ENCODE measurements at regions not wholly inside any gene's neighbourhood (a gene's known extent, or its start where the extent isn't known, plus 50 kb on each side); places are given as distances from the start of the nearest gene placed in this dataset.
"Not testable (repeated sequence)": the region's sequence is repeated elsewhere in the genome, so short reads cannot be mapped to it uniquely, and the experiment has no call there.

- DNase-seq: no peak
Observed at GRCh38 chr3:6248528-6248927, 612.4 kb upstream of the GRM7 start.

- DNase-seq: no peak
Observed at GRCh38 chr3:6249679-6250078, 611.2 kb upstream of the GRM7 start.

- peak in 1 of 2 donors; percentile 1 for DNase-seq
Observed at GRCh38 chr3:6250167-6250566, 610.7 kb upstream of the GRM7 start.

- DNase-seq: no peak
Observed at GRCh38 chr3:6251612-6252400, 609.1 kb upstream of the GRM7 start.

GRCh38 chr3:6254490-6254889 is 606.4 kb upstream of the GRM7 start:
- DNase-seq: no peak

- no peak for DNase-seq
Observed at GRCh38 chr3:6255229-6255628, 605.7 kb upstream of the GRM7 start.

GRCh38 chr3:6260551-6261191 is 600.2 kb upstream of the GRM7 start:
- DNase-seq: no peak

- no peak for DNase-seq
Observed at GRCh38 chr3:6262010-6262409, 598.9 kb upstream of the GRM7 start.

- no peak for DNase-seq
Observed at GRCh38 chr3:6264036-6264435, 596.9 kb upstream of the GRM7 start.

GRCh38 chr3:6264906-6265305 is 596.0 kb upstream of the GRM7 start:
- no peak for DNase-seq

GRCh38 chr3:6266135-6266534 is 594.8 kb upstream of the GRM7 start:
- DNase-seq: no peak

GRCh38 chr3:6273878-6274277 is 587.0 kb upstream of the GRM7 start:
- no peak for DNase-seq

GRCh38 chr3:6281662-6282061 is 579.3 kb upstream of the GRM7 start:
- DNase-seq: no peak

GRCh38 chr3:6282918-6283317 is 578.0 kb upstream of the GRM7 start:
- peak in 1 of 2 donors; percentile 5 for DNase-seq

GRCh38 chr3:6287088-6287875 is 573.6 kb upstream of the GRM7 start:
- DNase-seq: no peak

- DNase-seq: no peak
Observed at GRCh38 chr3:6301626-6302025, 559.3 kb upstream of the GRM7 start.

GRCh38 chr3:6315906-6316305 is 545.0 kb upstream of the GRM7 start:
- DNase-seq: no peak

- no peak for DNase-seq
Observed at GRCh38 chr3:6321999-6322398, 538.9 kb upstream of the GRM7 start.

GRCh38 chr3:6326771-6327170 is 534.1 kb upstream of the GRM7 start:
- no peak for DNase-seq

GRCh38 chr3:6340980-6341325 is 520.0 kb upstream of the GRM7 start:
- not testable (repeated sequence) for DNase-seq

GRCh38 chr3:6351752-6352151 is 509.2 kb upstream of the GRM7 start:
- DNase-seq: no peak

- no peak for DNase-seq
Observed at GRCh38 chr3:6354653-6355052, 506.3 kb upstream of the GRM7 start.

- no peak for DNase-seq
Observed at GRCh38 chr3:6362406-6362805, 498.5 kb upstream of the GRM7 start.

- no peak for DNase-seq
Observed at GRCh38 chr3:6367171-6367570, 493.7 kb upstream of the GRM7 start.
